Osteoblast (primary cell): ENCODE measurements at regions not wholly inside any gene's neighbourhood (a gene's known extent, or its start where the extent isn't known, plus 50 kb on each side); places are given as distances from the start of the nearest gene placed in this dataset.

Source experiments
- DNase-seq: peaks from one replicate; pipeline ENCODE4 v3.0.0; 2011; ENCODE audit warnings: low spot score, mixed read lengths; ENCODE audit not compliant: insufficient read length; ENCODE audit errors: missing footprints
- H2AFZ ChIP-seq: 2 replicates; pipeline ENCODE4 v1.6.0; 2011; ENCODE audit warnings: mild to moderate bottlenecking, low read length
- H3K27ac ChIP-seq: 2 replicates; pipeline ENCODE4 v1.5.1; 2011; ENCODE audit warnings: mild to moderate bottlenecking, low read depth, low read length, moderate library complexity
- H3K27me3 ChIP-seq: 2 replicates; pipeline ENCODE4 v1.6.0; 2012; ENCODE audit warnings: mild to moderate bottlenecking, control low read depth, inconsistent platforms, low read length, moderate library complexity; ENCODE audit not compliant: insufficient read depth
- H3K36me3 ChIP-seq: 2 replicates; pipeline ENCODE4 v1.5.1; 2011; ENCODE audit warnings: mild to moderate bottlenecking, low read length, control low read depth, moderate library complexity; ENCODE audit not compliant: insufficient read depth
- H3K4me1 ChIP-seq: 2 replicates; pipeline ENCODE4 v1.5.1; 2011; ENCODE audit warnings: mild to moderate bottlenecking, low read length, control low read depth, moderate library complexity; ENCODE audit not compliant: insufficient read depth
- H3K4me2 ChIP-seq: 2 replicates; pipeline ENCODE4 v1.6.0; 2011; ENCODE audit warnings: mild to moderate bottlenecking, low read length; ENCODE audit not compliant: insufficient read depth
- H3K4me3 ChIP-seq: fragments of 200-600 bp; sonication (generic); 3 replicates; pipeline ENCODE4 v1.5.1; 2012; ENCODE audit warnings: mild to moderate bottlenecking, low read length, inconsistent platforms; ENCODE audit not compliant: insufficient read depth
- H3K79me2 ChIP-seq: 2 replicates; pipeline ENCODE4 v1.6.0; 2012; ENCODE audit warnings: mild to moderate bottlenecking, low read length, control low read depth, inconsistent platforms; ENCODE audit not compliant: insufficient read depth
- H3K9me3 ChIP-seq: 2 replicates; pipeline ENCODE4 v1.5.1; 2011; ENCODE audit warnings: low read depth, low read length, control low read depth
- H4K20me1 ChIP-seq: 2 replicates; pipeline ENCODE4 v1.6.0; 2012; ENCODE audit warnings: mild to moderate bottlenecking, low read length, control low read depth; ENCODE audit not compliant: insufficient read depth
- TF ChIP-seq, protein P1 (sequence below): IDR thresholded peaks from 2 replicates; pipeline ENCODE4 v1.5.1; 2011; ENCODE audit warnings: mild to moderate bottlenecking, low read depth, low read length, moderate library complexity; ENCODE audit errors: extremely low read depth

DNA sequence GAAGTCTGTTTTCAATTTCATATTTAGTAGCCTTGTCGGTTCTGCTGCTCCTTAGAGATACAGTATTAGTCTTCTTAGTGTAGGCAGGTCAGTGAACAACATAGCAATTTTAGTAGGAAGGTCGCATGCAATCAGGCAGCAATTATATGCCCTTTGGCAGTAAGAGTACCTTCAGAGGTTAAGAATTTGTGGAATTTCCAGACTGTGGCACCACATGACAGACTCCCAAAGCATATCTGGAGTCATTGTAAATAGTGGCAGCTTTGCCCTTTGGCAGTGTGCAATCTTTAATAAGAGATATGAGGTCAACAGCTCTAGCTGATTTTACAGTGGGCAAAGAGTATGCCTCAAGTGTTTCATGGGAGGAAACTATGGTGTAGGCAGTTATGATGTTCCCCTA is 1532.5 kb upstream of the CADM2 start:
- Histone ChIP-seq H3K4me3 (no peak overlapping the region), H3K27ac (no peak overlapping the region), H3K79me2 (no peaks in the 10 kb centered on the region), H3K4me2 (no peak overlapping the region), H3K36me3 (no peaks in the 10 kb centered on the region), H3K4me1 (no peaks in the 10 kb centered on the region), H2AFZ (no peak overlapping the region), H3K27me3 (no peaks in the 10 kb centered on the region), H3K9me3 (peaks cover 4% of the 10 kb centered on the region), H4K20me1 (no peaks in the 10 kb centered on the region)
- DNase-seq, result no peak
- TF ChIP-seq, protein P1, sequence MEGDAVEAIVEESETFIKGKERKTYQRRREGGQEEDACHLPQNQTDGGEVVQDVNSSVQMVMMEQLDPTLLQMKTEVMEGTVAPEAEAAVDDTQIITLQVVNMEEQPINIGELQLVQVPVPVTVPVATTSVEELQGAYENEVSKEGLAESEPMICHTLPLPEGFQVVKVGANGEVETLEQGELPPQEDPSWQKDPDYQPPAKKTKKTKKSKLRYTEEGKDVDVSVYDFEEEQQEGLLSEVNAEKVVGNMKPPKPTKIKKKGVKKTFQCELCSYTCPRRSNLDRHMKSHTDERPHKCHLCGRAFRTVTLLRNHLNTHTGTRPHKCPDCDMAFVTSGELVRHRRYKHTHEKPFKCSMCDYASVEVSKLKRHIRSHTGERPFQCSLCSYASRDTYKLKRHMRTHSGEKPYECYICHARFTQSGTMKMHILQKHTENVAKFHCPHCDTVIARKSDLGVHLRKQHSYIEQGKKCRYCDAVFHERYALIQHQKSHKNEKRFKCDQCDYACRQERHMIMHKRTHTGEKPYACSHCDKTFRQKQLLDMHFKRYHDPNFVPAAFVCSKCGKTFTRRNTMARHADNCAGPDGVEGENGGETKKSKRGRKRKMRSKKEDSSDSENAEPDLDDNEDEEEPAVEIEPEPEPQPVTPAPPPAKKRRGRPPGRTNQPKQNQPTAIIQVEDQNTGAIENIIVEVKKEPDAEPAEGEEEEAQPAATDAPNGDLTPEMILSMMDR, result no peak

DNA sequence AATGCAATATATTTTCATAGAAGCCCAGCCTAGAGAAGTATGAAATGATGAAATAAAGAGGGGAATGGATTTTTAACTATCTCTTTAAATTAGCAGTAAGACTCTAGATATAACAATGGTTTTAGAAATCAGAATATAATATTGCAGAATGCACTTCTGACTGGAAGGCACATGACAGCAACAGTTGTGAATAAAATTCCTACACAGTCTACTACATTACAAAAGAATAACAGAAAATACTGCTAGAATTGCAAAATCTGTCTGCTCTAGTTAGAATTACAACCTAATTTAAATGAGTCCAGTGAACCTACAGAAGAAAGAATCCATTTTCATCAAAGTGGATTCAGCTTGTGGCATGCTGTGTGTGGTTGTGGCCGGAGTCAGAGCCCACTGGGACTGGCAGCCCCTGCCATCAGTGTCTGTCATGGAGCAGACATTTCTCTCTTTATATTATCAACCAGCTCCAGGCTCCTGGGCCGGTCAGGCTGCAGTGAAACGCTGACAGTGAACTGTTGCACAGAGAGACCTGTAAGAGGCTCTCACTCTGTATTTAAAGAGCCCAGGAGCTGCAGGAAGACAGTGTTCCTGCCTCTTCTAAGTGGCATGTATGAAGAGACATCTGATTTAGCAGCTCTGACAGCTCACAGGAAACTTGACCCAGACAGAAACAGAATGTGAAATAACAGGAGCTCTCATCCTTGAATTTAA is 1523.8 kb upstream of the CADM2 start:
- DNase-seq, result no peak
- no peaks in the 10 kb centered on the region for H3K27me3 ChIP-seq
- no peaks in the 10 kb centered on the region for H4K20me1 ChIP-seq
- H3K4me3 ChIP-seq, result no peak overlapping the region
- H2AFZ ChIP-seq, result no peak overlapping the region
- no peak overlapping the region for H3K27ac ChIP-seq
- no peak overlapping the region for H3K4me2 ChIP-seq
- TF ChIP-seq, protein P1, result no peak
- no peaks in the 10 kb centered on the region for H3K79me2 ChIP-seq
- no peaks in the 10 kb centered on the region for H3K4me1 ChIP-seq
- no peaks in the 10 kb centered on the region for H3K36me3 ChIP-seq
- no peaks in the 10 kb centered on the region for H3K9me3 ChIP-seq

DNA sequence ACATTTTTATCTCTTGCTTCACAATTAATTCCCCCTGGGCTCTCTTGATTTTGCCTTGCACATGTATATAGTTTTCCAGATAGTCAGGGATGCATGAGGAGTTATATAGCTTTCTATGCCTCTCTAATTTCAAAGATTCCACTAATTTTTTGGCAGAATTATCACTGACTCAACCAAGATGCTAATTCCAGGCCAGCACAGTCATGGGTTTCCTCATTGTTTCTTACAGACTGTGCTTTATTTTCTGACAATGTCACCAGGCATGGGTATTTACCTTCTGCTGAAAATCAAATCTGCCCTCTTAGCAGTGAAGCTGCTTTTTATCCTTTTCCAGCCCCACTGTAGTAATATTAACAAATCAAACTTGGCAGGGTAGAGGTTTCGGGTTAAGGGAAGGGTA is 1520.6 kb upstream of the CADM2 start:
- Histone ChIP-seq H3K4me3 (no peak overlapping the region), H3K4me2 (no peak overlapping the region), H2AFZ (no peak overlapping the region), H3K27me3 (no peaks in the 10 kb centered on the region), H3K36me3 (no peaks in the 10 kb centered on the region), H4K20me1 (no peaks in the 10 kb centered on the region), H3K9me3 (no peaks in the 10 kb centered on the region), H3K79me2 (no peaks in the 10 kb centered on the region), H3K4me1 (no peaks in the 10 kb centered on the region), H3K27ac (no peak overlapping the region)
- no peak for DNase-seq
- TF ChIP-seq, protein P1, result no peak

DNA sequence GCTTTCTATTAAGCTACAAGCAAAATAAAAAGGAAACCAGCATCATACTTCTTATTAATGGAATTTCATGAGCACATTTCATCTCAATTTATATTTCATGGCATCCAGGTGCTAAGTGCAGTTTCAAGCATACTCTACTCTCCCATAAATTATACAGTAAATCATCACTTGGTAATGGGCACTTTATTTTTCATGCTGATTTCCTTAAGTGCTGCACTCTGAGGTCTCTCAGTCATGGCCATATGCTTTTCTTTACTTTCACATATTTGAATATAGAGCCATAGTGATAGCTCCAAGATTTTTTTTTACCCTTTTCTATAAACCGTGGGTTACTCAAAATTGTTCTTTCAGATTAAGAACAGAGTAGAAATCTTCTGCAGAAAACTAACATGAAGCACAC is 1505.7 kb upstream of the CADM2 start:
- Histone ChIP-seq H3K36me3 (no peaks in the 10 kb centered on the region), H3K4me2 (no peak overlapping the region), H3K4me3 (no peak overlapping the region), H2AFZ (no peak overlapping the region), H3K4me1 (no peaks in the 10 kb centered on the region), H4K20me1 (no peaks in the 10 kb centered on the region), H3K27me3 (no peaks in the 10 kb centered on the region), H3K9me3 (no peaks in the 10 kb centered on the region), H3K79me2 (no peaks in the 10 kb centered on the region), H3K27ac (no peak overlapping the region)
- DNase-seq, result no peak
- TF ChIP-seq, protein P1, result no peak
